Fibroblast of lung (primary cell): ENCODE measurements at regions not wholly inside any gene's neighbourhood (a gene's known extent, or its start where the extent isn't known, plus 50 kb on each side); places are given as distances from the start of the nearest gene placed in this dataset.

Experiments
- DNase-seq, 2 donors: peaks; one replicate each; pipeline versions ENCODE4 v3.0.0 to v3.0.0-alpha.2; 2010; ENCODE audit warnings: low read depth in 2 of 2
- H2AFZ ChIP-seq: 2 replicates; pipeline ENCODE4 v1.5.1; 2012; ENCODE audit warnings: low read length, control low read depth, inconsistent platforms
- H3K27ac ChIP-seq: 2 replicates; pipeline ENCODE4 v1.5.1; 2011; ENCODE audit warnings: low read length, control low read depth; ENCODE audit not compliant: insufficient read depth
- H3K27me3 ChIP-seq: 2 replicates; pipeline ENCODE4 v1.5.1; 2011; ENCODE audit warnings: mild to moderate bottlenecking, low read length; ENCODE audit not compliant: control insufficient read depth, insufficient read depth
- H3K36me3 ChIP-seq: 2 replicates; pipeline ENCODE4 v1.5.1; 2011; ENCODE audit warnings: low read length; ENCODE audit not compliant: control insufficient read depth, insufficient read depth
- H3K4me1 ChIP-seq: 2 replicates; pipeline ENCODE4 v1.5.1; 2011; ENCODE audit warnings: low read length; ENCODE audit not compliant: control insufficient read depth, insufficient read depth; ENCODE audit errors: extremely low read depth
- H3K4me2 ChIP-seq: 2 replicates; pipeline ENCODE4 v1.5.1; 2011; ENCODE audit warnings: low read length, control low read depth; ENCODE audit not compliant: insufficient read depth; ENCODE audit errors: extremely low read depth
- H3K4me3 ChIP-seq, 4 experiments: fragments of 200-600 bp in 1 of 4; sonication (generic) in 1 of 4; replicated peaks in 1 of 4; 2 replicates each; pipeline ENCODE4 v1.5.1; 2011 to 2016; ENCODE audit warnings: low read length in 4 of 4, low read depth in 3 of 4, mild to moderate bottlenecking in 3 of 4, control low read depth in 2 of 4, inconsistent platforms in 1 of 4, mixed read lengths in 1 of 4; ENCODE audit not compliant: insufficient read depth in 1 of 4; ENCODE audit errors: control extremely low read depth in 1 of 4
- H3K79me2 ChIP-seq: 2 replicates; pipeline ENCODE4 v1.5.1; 2012; ENCODE audit warnings: mild to moderate bottlenecking, low read length, inconsistent platforms; ENCODE audit not compliant: control insufficient read depth, insufficient read depth
- H3K9ac ChIP-seq: 2 replicates; pipeline ENCODE4 v1.5.1; 2011; ENCODE audit warnings: mild to moderate bottlenecking, low read length, control low read depth; ENCODE audit not compliant: insufficient read depth
- H3K9me3 ChIP-seq: 2 replicates; pipeline ENCODE4 v1.5.1; 2012; ENCODE audit warnings: low read depth, low read length; ENCODE audit not compliant: control insufficient read depth, insufficient read depth
- H4K20me1 ChIP-seq: 2 replicates; pipeline ENCODE4 v1.5.1; 2011; ENCODE audit warnings: low read length; ENCODE audit not compliant: control insufficient read depth, insufficient read depth; ENCODE audit errors: extremely low read depth
- CTCF ChIP-seq, 2 donors: IDR thresholded peaks in 1 of 2; conservative IDR thresholded peaks in 1 of 2; 1 replicate in 1 of 2; 2 replicates in 1 of 2; pipeline ENCODE4 v1.5.1; 2011 to 2012; ENCODE audit warnings: low read length in 2 of 2, control low read depth in 1 of 2, inconsistent platforms in 1 of 2, low read depth in 1 of 2, mild to moderate bottlenecking in 1 of 2
- EZH2 ChIP-seq: IDR thresholded peaks from 2 replicates; pipeline ENCODE4 v1.5.1; 2012; ENCODE audit warnings: low read length, control low read depth, mild to moderate bottlenecking; ENCODE audit errors: missing control alignments

- Histone ChIP-seq H3K79me2 (no peaks in the 10 kb centered on the region), H3K4me2 (no peak overlapping the region), H3K27ac (no peak overlapping the region), H3K4me3 (no peak overlapping the region), H3K9me3 (no peaks in the 10 kb centered on the region), H2AFZ (no peak overlapping the region), H4K20me1 (no peaks in the 10 kb centered on the region), H3K4me1 (no peaks in the 10 kb centered on the region), H3K27me3 (no peaks in the 10 kb centered on the region), H3K9ac (no peak overlapping the region), H3K36me3 (no peaks in the 10 kb centered on the region)
- peak in 1 of 2 donors; percentile 43 for DNase-seq
- TF ChIP-seq CTCF (conservative IDR thresholded peaks at IDR 0.05 in 1 of 2, IDR thresholded peaks at IDR 0.05 in 1 of 2; ENCODE audit: low read depth in 1 of 2, low read length in 2 of 2) (no peak), EZH2 (no peak)
These were observed 62.3 kb upstream of the TMPO start for GRCh38 chr12:98453070-98453469.

- Histone ChIP-seq H3K4me1 (no peaks in the 10 kb centered on the region), H3K4me2 (no peak overlapping the region), H3K36me3 (no peaks in the 10 kb centered on the region), H3K9ac (no peak overlapping the region), H3K9me3 (no peaks in the 10 kb centered on the region), H3K27ac (no peak overlapping the region), H3K4me3 (no peak overlapping the region), H3K27me3 (no peaks in the 10 kb centered on the region), H2AFZ (no peak overlapping the region), H3K79me2 (no peaks in the 10 kb centered on the region), H4K20me1 (no peaks in the 10 kb centered on the region)
- no peak for DNase-seq
- TF ChIP-seq CTCF (conservative IDR thresholded peaks at IDR 0.05 in 1 of 2, IDR thresholded peaks at IDR 0.05 in 1 of 2; ENCODE audit: low read depth in 1 of 2, low read length in 2 of 2) (no peak), EZH2 (no peak)
These were observed 61.9 kb upstream of the TMPO start for GRCh38 chr12:98453492-98453891.

- Histone ChIP-seq H3K27ac (no peak overlapping the region), H3K79me2 (no peaks in the 10 kb centered on the region), H3K4me3 (no peak overlapping the region), H3K36me3 (no peaks in the 10 kb centered on the region), H3K27me3 (no peaks in the 10 kb centered on the region), H3K9ac (no peak overlapping the region), H4K20me1 (no peaks in the 10 kb centered on the region), H2AFZ (no peak overlapping the region), H3K9me3 (no peaks in the 10 kb centered on the region), H3K4me2 (no peak overlapping the region), H3K4me1 (no peaks in the 10 kb centered on the region)
- TF ChIP-seq CTCF (conservative IDR thresholded peaks at IDR 0.05 in 1 of 2, IDR thresholded peaks at IDR 0.05 in 1 of 2; ENCODE audit: low read depth in 1 of 2, low read length in 2 of 2) (no peak), EZH2 (no peak)
- DNase-seq: no peak
These were observed 59.3 kb upstream of the TMPO start for GRCh38 chr12:98456041-98456440.
